ENCODE measurements at regions not wholly inside any gene's neighbourhood (a gene's known extent, or its start where the extent isn't known, plus 50 kb on each side); places are given as distances from the start of the nearest gene placed in this dataset.

DNA sequence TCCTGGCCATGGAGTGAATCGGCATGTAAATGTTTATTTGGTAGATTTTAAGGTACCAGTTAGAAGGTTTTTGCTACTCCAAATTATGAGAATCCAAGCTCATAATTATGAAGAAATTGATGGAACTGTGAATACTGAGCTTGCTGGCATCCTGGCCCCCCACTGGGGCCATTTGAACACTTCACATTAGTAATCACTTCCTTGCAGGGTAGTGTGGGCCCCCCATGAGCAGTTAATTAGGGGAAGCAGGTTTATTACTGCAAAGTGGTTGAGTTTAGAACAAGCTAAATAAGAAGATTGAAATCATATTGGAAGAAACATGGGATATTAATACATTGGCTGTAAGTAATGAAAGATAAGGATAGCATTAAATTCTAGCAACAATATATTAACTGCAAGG lies 86.7 kb downstream of the S1PR1 start:
- TF ChIP-seq, protein P1, sequence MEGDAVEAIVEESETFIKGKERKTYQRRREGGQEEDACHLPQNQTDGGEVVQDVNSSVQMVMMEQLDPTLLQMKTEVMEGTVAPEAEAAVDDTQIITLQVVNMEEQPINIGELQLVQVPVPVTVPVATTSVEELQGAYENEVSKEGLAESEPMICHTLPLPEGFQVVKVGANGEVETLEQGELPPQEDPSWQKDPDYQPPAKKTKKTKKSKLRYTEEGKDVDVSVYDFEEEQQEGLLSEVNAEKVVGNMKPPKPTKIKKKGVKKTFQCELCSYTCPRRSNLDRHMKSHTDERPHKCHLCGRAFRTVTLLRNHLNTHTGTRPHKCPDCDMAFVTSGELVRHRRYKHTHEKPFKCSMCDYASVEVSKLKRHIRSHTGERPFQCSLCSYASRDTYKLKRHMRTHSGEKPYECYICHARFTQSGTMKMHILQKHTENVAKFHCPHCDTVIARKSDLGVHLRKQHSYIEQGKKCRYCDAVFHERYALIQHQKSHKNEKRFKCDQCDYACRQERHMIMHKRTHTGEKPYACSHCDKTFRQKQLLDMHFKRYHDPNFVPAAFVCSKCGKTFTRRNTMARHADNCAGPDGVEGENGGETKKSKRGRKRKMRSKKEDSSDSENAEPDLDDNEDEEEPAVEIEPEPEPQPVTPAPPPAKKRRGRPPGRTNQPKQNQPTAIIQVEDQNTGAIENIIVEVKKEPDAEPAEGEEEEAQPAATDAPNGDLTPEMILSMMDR (conservative IDR thresholded peaks at IDR 0.05 in 1 of 2, IDR thresholded peaks at IDR 0.05 in 1 of 2; ENCODE audit: extremely low read depth in 1 of 2, insufficient read depth in 1 of 2, low read depth in 1 of 2, low read length in 2 of 2), result no peak
- TF ChIP-seq EZH2 (IDR thresholded peaks at IDR 0.05; ENCODE audit: borderline replicate concordance, low read length), result no peak

Data from mammary epithelial cell (primary cell).